Renal pelvis (tissue), 1 donor: ENCODE measurements at regions not wholly inside any gene's neighbourhood (a gene's known extent, or its start where the extent isn't known, plus 50 kb on each side); places are given as distances from the start of the nearest gene placed in this dataset.

Source experiments
- DNase-seq: peaks from one replicate; pipeline ENCODE4 v3.0.0-alpha.2; 2013

- DNase-seq: no peak
Measured at GRCh38 chr5:97846643-97847042, 663.6 kb upstream of the RIOK2 start.

GRCh38 chr5:97847920-97848631 is 665.0 kb upstream of the RIOK2 start:
- no peak for DNase-seq

- DNase-seq: no peak
Measured at GRCh38 chr5:97851036-97851435, 668.0 kb upstream of the RIOK2 start.

- no peak for DNase-seq
Measured at GRCh38 chr5:97854871-97855762, 672.1 kb upstream of the RIOK2 start.

- no peak for DNase-seq
Measured at GRCh38 chr5:97874491-97874890, 691.4 kb upstream of the RIOK2 start.

GRCh38 chr5:97876272-97876671 is 693.2 kb upstream of the RIOK2 start:
- DNase-seq: no peak

GRCh38 chr5:97877588-97877987 is 694.5 kb upstream of the RIOK2 start:
- no peak for DNase-seq

GRCh38 chr5:97888439-97888838 is 705.4 kb upstream of the RIOK2 start:
- peak; percentile 2 for DNase-seq

- no peak for DNase-seq
Measured at GRCh38 chr5:97891971-97892370, 708.9 kb upstream of the RIOK2 start.

GRCh38 chr5:97903742-97904141 is 720.7 kb upstream of the RIOK2 start:
- no peak for DNase-seq

GRCh38 chr5:97906135-97906534 is 723.1 kb upstream of the RIOK2 start:
- DNase-seq: no peak

- DNase-seq: no peak
Measured at GRCh38 chr5:97907646-97908400, 724.8 kb upstream of the RIOK2 start.

- no peak for DNase-seq
Measured at GRCh38 chr5:97909541-97909940, 726.5 kb upstream of the RIOK2 start.

GRCh38 chr5:97914483-97914882 is 731.4 kb upstream of the RIOK2 start:
- no peak for DNase-seq

- DNase-seq: no peak
Measured at GRCh38 chr5:97915106-97915505, 732.1 kb upstream of the RIOK2 start.

- DNase-seq: no peak
Measured at GRCh38 chr5:97918057-97918456, 735.0 kb upstream of the RIOK2 start.

- no peak for DNase-seq
Measured at GRCh38 chr5:97918620-97919019, 735.6 kb upstream of the RIOK2 start.

GRCh38 chr5:97919719-97920118 is 736.7 kb upstream of the RIOK2 start:
- no peak for DNase-seq

GRCh38 chr5:97922776-97923175 is 739.7 kb upstream of the RIOK2 start:
- DNase-seq: no peak

GRCh38 chr5:97923496-97923895 is 740.4 kb upstream of the RIOK2 start:
- DNase-seq: no peak

- no peak for DNase-seq
Measured at GRCh38 chr5:97923997-97924396, 741.0 kb upstream of the RIOK2 start.

GRCh38 chr5:97929383-97929782 is 746.3 kb upstream of the RIOK2 start:
- no peak for DNase-seq

GRCh38 chr5:97931829-97932228 is 748.8 kb upstream of the RIOK2 start:
- no peak for DNase-seq
